Fibroblast of skin of back (primary cell): ENCODE measurements at regions not wholly inside any gene's neighbourhood (a gene's known extent, or its start where the extent isn't known, plus 50 kb on each side); places are given as distances from the start of the nearest gene placed in this dataset.
"Not testable (repeated sequence)": the region's sequence is repeated elsewhere in the genome, so short reads cannot be mapped to it uniquely, and the experiment has no call there.

ENCODE experiments used
- DNase-seq: peaks from one replicate; pipeline ENCODE4 v3.0.0-alpha.2; 2013

DNA sequence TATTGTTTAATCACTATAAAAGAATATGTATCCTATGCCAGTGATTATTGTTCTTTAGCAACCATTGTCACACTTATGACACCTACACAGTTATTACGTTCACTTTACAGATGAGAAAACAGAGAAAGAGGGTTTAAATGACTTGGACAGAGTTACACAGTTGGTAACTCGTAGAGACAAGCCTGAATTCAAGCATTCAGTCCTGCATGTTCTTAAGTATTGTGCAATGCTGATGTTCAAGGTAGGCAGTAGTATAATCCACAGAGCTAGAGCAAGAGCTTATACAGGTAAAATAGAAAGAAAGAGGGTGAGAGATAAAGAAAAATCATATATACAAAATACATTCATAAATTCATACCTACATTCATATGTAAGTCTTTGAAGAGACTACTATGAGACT, 249.8 kb upstream of the ANXA10 start:
- no peak for DNase-seq

DNA sequence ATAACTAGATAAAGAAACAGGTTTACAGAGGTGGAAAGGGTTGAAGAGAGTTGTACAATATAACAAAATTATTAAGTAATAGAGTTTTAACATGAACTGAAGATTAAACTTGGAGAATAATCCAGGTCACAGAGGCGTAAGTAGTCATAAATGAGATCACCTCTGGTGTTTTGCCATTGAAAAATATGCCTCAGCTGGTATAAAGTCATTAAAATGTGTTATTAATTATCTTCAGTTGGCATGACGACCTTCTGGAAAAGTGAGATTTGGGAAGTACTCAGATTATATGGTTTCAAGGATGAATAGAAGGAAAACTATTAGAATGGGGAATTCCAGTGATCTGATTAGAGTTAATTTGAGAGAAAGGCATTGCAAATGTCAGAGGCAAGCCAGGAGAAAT, 237.5 kb upstream of the ANXA10 start:
- no peak for DNase-seq

DNA sequence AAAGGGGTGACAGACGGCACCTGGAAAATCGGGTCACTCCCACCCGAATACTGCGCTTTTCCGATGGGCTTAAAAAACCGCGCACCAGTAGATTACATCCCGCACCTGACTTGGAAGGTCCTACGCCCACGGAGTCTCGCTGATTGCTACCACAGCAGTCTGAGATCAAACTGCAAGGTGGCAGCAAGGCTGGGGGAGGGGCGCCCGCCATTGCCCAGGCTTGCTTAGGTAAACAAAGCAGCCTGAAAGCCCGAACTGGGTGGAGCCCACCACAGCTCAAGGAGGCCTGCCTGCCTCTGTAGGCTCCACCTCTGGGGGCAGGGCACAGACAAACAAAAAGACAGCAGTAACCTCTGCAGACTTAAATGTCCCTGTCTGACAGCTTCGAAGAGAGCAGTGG, 234.2 kb upstream of the ANXA10 start:
- DNase-seq = not testable (repeated sequence)

DNA sequence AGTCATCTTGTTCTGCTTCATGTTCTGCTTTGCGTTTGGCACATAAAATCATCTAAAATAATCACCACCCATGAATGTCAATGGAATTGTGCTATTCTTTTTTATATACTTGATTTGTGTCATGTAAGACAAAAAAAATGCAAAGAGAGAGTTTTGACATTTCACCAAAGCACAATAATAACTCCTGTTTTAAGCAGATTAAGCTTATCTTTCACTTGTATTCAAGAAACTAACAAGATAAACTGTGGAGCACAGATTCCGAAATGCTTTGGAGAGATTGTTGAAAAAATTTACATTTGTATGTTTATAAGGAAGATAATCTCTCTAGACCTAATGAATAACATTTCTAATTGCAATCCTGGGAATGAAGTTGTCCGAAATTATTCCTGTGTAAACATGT, 225.1 kb upstream of the ANXA10 start:
- no peak for DNase-seq

DNA sequence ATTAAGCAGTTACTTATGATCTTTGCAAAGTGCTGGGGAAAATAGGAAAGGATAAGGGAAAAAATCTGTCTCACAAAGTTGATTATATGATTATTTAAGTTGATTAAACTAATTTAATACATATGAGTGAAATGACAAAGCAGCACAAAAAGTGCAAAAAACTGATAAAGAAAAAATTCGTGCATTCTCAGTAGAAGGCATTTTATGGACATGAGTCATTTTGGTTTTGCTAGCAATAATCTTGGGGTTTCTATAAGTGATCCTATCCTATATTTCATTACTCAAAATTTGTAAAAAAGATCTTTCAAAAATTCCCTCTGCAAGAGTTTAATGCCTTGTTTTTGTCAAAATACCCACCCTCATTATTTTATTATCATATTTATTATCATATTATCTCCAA, 224.2 kb upstream of the ANXA10 start:
- peak; percentile 62 for DNase-seq

DNA sequence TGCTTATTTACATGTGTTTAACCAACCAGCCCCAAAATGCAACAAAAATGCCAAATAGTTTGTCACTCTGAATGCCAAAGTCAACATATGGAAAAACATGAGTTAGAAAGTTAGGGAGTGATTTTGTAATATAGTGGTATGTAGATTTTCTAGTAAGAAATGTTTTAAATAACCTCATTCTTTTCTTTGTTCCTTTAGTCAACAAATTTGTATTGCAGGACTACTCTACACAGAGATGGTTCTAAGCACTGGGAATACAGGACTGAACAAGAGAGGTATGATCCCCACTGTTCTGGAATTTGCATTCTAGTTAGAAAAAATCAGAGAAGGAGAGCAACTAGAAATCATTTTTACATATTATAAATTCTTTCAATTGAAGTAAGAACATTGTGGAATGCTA, 218.8 kb upstream of the ANXA10 start:
- peak; percentile 17 for DNase-seq

DNA sequence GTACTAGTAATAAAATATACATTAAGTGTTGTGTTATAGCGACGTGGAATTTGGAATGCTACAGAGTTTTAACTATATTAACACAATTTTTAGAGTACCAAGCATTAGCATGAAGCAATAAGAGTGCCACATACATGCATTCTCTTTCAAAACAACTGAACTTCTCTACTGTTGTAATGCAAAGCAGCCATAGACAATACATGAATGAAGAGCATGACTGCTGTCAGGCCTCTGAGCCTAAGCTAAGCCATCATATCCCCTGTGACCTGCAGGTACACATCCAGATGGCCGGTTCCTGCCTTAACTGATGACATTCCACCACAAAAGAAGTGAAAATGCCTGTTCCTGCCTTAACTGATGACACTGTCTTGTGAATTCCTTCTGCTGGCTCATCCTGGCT, 216.2 kb upstream of the ANXA10 start:
- not testable (repeated sequence) for DNase-seq

DNA sequence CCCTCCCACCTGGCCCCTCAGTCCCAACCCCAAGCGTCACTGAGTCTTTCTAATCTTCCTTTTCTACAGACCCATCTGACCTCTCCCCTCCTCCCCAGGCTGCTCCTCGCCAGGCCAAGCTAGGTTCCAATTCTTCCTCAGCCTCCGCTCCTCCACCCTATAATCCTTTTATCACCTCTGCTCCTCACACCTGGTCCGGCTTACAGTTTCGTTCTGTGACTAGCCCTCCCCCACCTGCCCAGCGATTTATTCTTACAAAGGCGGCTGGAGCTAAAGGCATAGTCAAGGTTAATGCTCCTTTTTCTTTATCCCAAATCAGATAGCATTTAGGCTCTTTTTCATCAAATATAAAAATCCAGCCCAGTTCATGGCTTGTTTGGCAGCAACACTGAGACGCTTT, 214.5 kb upstream of the ANXA10 start:
- DNase-seq = not testable (repeated sequence)

DNA sequence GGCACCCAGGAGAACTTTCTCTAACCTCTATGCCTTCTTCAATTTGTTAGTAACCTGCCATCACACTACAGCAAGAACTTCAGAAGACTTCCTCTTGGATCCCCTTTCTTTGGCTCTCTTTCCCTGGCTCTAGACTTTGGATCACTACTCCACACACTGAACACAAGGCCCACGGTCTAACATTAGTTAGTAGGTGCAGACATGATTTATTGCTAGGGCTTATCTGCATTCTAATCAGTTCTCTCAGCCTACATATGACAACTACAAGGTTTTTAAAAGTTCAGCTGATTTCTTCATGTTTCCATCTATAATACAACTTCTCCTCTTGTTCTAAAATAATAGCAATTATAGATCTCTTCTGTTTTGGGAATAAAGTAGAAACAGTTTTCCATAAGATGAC, 209.1 kb upstream of the ANXA10 start:
- no peak for DNase-seq

DNA sequence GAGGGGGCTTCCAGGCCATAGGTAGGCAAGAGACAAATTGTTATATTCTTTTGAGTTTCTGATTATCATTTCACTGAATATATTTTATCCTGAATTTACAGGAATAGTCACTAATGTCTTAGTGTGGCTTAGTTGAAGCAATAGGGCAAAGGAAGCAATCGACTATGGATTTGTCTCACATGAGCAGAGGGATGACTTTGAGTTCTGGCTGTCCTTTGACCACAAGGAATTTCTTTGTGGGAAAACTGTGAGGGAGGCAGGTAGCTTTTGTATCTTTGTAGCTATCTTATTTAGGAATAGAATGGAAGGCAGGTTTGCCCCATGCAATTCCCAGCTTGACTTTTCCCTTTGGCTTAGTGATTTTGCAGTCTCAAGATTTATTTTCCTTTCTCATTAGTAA, 207.3 kb upstream of the ANXA10 start:
- DNase-seq = no peak

DNA sequence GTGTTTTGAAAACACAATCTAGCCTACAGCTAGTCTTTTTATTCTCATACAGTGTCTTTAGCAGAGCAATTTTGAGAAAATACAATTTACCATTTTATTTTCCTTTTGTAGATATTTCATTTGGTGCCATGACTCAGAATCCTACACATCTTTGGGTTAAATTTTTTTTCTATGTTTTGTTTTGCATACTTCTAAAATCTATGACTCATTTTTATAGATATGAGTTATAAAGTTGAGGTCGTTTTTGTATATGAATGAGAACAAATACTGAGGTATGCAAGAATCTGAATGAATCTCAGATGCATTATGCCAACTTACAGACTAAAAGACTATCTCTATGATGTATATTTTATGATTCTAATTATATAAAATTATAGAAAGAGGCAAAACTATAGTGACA, 206.5 kb upstream of the ANXA10 start:
- peak; percentile 77 for DNase-seq

DNA sequence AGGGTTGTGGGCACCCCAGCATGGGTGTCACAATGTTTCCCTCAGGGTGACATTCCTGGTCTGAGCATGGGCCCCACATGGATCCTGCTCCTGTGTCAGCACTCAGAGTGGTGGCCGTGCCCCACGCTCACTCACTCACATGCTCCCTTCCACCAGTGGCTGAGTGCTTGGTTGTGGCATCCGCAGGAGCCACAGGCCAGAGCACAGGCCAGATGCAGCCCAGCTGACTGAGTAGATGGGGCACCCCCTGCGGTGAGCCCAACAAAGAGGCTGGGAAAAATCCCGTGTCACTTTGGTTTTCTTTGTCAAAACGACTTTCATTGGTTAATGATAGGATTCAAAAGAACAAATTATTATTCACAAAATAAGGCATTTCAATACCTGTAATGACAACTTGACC, 204.6 kb upstream of the ANXA10 start:
- DNase-seq = no peak

DNA sequence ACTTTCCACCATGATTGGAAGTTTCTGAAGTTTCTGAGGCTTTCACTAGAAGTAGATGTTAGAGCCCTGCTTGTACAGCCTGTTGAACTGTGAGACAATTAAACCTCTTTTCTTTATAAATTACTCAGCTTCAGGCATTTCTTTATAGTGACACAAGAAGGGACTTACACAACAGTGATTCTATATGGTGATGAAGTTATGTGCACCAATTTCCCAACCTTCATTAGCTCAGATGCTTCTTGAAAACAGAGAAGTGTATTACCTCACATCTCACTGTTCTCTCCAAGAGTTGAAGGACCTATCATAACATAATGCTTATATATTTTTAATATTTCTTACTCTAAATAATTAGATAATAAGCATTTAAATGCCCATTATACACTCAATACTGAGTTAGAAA, 202.1 kb upstream of the ANXA10 start:
- no peak for DNase-seq

DNA sequence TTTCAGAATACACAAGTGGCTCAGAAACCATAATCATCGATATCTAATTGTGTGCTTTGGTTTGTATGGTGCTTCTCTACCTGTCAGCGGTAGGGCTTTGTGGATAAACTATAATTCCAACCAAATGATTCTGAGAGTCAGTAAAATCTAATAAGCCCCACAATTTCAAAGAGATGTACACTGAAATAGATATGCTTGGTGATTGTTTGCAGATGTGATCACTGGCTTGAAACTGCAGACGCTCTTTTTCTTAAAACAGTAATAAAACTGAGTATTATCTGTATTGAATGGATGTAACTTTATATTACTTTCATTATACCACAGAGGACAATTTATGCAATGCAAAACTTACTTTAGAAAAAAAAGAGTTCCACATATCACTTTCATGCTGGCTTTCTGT, 198.8 kb upstream of the ANXA10 start:
- DNase-seq = no peak

DNA sequence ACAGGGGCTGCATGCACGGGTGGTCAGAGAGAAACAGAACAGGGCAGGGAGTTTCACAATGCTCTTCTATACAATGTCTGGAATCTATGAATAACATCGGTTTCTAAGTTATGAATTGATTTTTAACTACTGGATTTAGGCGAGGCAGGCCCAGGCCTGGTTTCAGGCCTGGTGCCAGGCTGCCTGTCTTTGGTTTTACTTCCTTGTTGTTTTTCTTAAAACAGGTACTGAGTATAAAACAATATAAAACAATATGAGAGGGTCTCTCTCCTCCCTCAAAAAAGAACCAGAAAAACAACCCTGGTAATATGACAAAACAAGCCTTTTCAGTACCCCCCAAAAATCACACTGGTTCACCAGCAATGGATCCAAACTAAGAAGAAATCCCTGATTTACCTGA, 196.1 kb upstream of the ANXA10 start:
- DNase-seq = not testable (repeated sequence)

DNA sequence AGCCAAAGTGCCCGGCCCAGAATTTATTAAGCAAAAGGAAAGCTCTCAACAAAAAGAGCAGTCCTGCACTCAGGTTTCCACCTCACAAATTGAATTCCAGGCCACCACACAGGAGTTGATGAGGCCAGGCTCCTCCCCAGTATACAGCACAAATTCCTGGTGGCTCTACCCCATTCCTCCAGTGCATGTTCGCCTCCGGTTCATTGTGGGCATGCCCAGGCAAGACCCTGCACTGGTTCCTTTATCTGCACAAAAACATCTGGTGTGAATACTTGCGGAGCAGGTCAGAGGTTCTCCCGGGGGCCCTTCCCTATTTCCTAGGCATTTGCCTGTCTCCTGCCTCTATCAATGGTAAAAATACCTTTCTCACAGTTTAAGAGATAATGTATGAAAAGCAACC, 195.2 kb upstream of the ANXA10 start:
- peak; percentile 36 for DNase-seq

DNA sequence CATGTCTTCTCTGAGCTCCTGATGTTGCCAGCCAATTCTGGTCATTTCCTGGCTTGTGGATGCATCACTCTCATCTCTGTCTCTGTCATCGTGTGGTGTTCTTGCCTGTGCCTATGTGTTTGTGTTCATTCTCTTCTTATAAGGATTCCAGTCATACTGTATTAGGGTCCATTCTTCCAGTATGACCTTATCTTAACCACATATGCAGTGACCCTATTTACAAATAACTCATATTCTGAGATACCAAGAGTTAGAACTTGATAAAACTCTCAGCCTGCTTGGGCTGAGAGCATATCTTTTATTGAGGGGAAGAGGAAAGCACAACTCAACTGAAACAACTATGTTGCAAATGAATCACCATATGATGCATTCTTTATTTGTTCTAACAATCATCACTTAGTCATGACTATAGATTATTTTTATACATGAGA, 189.0 kb upstream of the ANXA10 start:
- DNase-seq = peak; percentile 82

DNA sequence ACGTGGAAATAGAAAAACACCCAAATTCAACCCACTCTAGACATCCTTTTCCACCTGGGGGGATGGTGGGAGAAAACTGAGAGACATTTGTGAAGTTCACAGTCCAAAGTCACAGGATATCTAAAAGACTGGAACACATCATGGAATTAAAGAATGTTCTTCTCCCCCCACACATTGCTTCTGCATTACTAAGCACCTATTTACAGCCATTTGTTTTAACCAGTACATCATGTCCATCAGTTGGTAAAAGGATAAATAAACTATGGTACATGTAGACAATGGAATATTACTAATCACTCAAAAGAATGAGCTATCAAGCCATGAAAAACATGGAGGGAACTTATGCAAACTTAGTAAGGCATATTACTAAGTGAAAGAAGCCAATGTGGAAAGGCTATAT, 185.5 kb upstream of the ANXA10 start:
- DNase-seq = peak; percentile 54

DNA sequence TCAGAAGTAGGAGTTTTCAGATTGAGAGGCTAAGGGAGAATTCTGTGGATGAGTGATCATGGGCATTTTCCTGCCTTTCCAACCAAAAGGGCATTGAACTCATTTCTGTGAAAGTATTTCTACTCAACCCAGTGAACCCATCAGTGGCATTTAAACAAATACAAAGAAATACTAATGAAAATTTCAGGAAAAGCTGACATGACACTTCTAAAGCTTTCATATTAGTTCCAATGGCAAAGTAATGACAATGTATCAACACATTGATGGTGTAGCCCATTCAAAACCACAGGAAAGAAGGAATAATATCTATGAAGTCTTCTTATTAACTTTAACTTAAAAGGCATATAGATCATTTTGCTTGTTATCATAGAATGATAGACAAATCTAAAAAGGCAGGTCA, 183.5 kb upstream of the ANXA10 start:
- no peak for DNase-seq

DNA sequence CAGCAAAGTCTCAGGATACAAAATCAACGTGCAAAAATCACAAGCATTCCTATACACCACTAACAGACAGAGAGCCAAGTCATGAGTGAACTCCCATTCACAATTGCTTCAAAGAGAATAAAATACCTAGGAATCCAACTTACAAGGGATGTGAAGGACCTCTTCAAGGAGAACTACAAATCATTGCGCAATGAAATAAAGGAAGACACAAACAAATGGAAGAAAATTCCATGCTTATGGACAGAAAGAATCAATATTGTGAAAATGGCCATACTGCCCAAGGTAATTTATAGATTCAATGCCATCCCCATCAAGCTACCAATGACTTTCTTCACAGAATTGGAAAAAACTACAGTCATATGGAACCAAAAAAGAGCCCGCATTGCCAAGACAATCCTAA, 179.8 kb upstream of the ANXA10 start:
- not testable (repeated sequence) for DNase-seq

DNA sequence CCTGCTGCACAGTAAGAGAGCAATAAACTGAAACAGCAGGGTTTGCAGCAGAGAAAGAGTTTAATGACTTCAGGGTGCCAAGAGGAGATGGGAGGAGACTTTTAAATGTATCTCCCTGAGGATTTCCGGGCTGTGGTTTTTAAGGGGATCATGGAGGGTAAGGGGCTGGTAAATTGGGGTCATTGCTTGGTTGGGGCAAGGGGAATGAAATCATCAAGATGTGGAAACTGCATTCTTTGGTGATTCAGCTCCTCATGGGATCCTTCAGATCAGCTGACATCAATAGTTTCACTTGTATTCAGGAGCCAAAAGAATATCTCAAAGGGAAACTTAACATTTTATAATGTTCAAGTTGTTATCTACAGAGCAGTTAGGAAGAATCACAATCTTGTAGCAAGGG, 174.3 kb upstream of the ANXA10 start:
- no peak for DNase-seq

DNA sequence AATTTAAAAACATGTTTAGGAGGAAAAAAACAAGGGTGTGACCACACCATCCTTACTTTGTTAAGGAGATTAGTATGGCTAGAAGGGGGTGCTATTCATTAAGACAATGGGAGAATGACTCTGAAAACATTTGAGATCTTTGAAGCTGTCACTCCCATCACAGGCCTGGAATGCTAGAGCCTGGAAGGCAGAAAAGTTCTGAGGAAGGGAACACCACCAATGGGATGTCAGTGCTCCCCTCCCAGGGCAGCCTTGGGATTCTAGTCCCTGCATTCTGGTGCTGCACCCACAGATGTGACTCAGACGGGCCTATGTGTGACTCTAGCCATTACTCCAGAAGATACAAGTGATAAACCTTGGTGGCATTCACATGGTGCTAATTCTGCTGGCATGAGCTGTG, 162.2 kb upstream of the ANXA10 start:
- DNase-seq = peak; percentile 10

DNA sequence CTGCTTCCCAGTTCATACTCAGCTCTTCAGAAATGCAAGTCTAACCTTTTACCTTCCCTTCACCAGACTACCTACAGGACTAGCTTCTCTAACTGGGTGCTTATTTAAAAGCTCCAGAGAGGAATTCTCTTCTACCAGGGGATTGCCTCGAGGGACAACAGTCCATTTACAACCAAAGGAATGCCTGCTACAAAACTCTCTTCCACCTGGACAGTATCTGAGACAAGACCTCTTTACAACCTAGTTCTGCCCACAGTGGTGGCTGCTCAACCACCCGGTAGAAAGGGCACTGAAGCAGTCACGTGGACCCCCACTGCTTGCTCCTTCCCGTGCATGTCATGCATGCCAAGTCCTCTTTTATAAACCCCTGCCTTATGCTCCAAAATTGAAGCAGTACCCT, 158.1 kb upstream of the ANXA10 start:
- no peak for DNase-seq

DNA sequence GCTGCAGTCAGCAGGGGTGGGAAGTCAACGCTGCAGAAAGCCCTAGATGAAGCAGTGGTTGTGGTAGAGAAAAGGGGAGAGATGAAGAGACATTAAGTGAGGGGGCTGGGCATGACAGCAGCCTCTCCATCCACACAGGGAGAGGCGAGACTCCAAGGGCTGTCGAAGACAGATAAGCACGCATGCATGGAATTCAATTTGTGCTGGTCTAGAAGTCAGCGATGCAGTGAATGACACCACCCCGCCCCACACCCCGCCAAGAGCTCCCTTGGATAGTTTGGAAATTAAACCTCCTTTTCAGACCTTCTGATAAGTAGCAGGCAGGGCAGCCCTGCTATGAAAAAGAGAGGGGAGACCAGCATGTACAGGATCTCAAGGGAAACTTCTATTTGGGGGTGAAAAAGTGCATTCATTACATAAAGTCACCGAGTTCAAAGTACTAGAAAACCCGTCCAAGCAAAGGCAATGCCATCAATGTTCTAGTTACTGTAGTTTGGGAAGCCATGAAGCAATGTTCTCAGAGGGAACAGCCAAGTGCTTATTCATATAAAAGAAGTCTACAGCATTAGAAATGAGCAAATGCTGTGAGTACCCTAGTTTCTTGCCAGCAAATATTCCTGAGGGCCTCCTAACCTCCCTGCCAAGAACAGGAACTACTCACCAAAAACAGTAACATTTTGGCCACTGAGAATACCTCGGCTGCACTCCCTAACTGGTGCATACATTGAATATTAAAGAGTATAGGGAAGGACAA, 152.3 kb upstream of the ANXA10 start:
- DNase-seq = no peak

DNA sequence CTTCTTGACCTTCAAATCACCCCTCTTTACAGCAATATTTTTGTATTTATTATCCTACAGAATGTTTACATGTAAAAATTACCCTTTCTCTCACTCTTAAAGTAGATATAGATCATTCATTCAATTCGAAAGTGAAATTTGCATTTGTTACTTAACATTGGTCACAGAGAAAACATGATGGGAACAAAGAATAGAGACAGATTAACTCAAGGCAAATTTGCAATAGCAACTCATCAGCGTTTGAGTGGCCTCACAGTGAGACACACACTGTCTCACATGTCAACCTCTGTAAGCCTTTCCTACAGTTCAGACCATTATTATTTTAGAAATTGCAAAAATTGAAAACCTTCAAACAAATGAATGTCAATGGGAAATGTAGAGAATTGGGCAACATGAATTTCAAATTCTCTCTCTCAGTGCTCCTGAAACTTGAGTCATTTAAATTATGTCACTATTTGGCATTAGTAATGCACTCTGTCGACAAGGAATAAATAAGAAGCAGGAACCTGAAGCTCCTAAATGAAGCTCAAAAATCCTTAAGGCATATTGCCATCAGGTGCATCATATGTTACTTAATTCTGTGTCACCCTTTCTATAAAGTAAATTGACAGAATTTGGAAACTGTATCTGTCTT, 148.3 kb upstream of the ANXA10 start:
- DNase-seq = no peak
